DOHH2 (cell line): ENCODE measurements at regions not wholly inside any gene's neighbourhood (a gene's known extent, or its start where the extent isn't known, plus 50 kb on each side); places are given as distances from the start of the nearest gene placed in this dataset.

Source experiments
- H3F3A ChIP-seq: fragments of 200-600 bp; sonication (generic), shearing (Covaris generic); 2 replicates; pipeline ENCODE4 v1.6.0; 2016; ENCODE audit warnings: antibody characterized with exemption, mild to moderate bottlenecking; ENCODE audit not compliant: control insufficient read depth, insufficient read depth
- H3K27ac ChIP-seq: fragments of 200-600 bp; sonication (generic); 2 replicates; pipeline ENCODE4 v1.5.1; 2014; ENCODE audit warnings: low read depth, mild to moderate bottlenecking, low read length, moderate library complexity
- H3K27me3 ChIP-seq: fragments of 200-600 bp; sonication (generic); 2 replicates; pipeline ENCODE4 v1.6.1; 2014; ENCODE audit warnings: mild to moderate bottlenecking, low read length, mixed read lengths; ENCODE audit not compliant: control insufficient read depth
- H3K36me3 ChIP-seq: fragments of 200-600 bp; sonication (generic); 2 replicates; pipeline ENCODE4 v1.6.1; 2014; ENCODE audit warnings: mild to moderate bottlenecking, low read length, moderate library complexity, mixed read lengths; ENCODE audit not compliant: control insufficient read depth
- H3K4me1 ChIP-seq: fragments of 200-600 bp; sonication (generic); 2 replicates; pipeline ENCODE4 v1.6.1; 2014; ENCODE audit warnings: mild to moderate bottlenecking, low read length, mixed read lengths; ENCODE audit not compliant: control insufficient read depth
- H3K4me2 ChIP-seq: fragments of 200-600 bp; sonication (generic); 2 replicates; pipeline ENCODE4 v1.6.0; 2014; ENCODE audit warnings: mild to moderate bottlenecking, low read length, moderate library complexity
- H3K4me3 ChIP-seq: fragments of 200-600 bp; sonication (generic); 2 replicates; pipeline ENCODE4 v1.5.1; 2014; ENCODE audit warnings: mild to moderate bottlenecking, low read length, mixed read lengths
- H3K79me2 ChIP-seq: fragments of 200-600 bp; sonication (generic); 2 replicates; pipeline ENCODE4 v1.6.1; 2014; ENCODE audit warnings: mild to moderate bottlenecking, low read length, mixed read lengths; ENCODE audit not compliant: control insufficient read depth
- H3K9me2 ChIP-seq: fragments of 200-600 bp; sonication (generic); replicated peaks from 2 replicates; pipeline ENCODE4 v1.6.1; 2014; ENCODE audit warnings: mild to moderate bottlenecking, low read length, mixed read lengths; ENCODE audit not compliant: control insufficient read depth
- H3K9me3 ChIP-seq: fragments of 200-600 bp; sonication (generic); 2 replicates; pipeline ENCODE4 v1.6.1; 2014; ENCODE audit warnings: antibody characterized with exemption, low read length, mixed read lengths; ENCODE audit not compliant: control insufficient read depth, insufficient read depth
- H4K20me1 ChIP-seq: fragments of 200-600 bp; sonication (generic); 2 replicates; pipeline ENCODE4 v1.6.0; 2014; ENCODE audit warnings: low read depth, mild to moderate bottlenecking, antibody characterized with exemption, low read length, moderate library complexity; ENCODE audit not compliant: control insufficient read depth, insufficient read depth
- CTCF ChIP-seq: fragments of 200-600 bp; sonication (generic); IDR thresholded peaks from one replicate; pipeline ENCODE4 v1.5.1; 2014; ENCODE audit warnings: antibody characterized with exemption, mild to moderate bottlenecking, low read depth, low read length; ENCODE audit not compliant: poor library complexity, severe bottlenecking
- EZH2phosphoT487 ChIP-seq: fragments of 200-600 bp; sonication (generic); IDR thresholded peaks from 2 replicates; pipeline ENCODE4 v1.6.1; 2017; ENCODE audit warnings: borderline replicate concordance, mild to moderate bottlenecking, antibody characterized with exemption, low read length, moderate library complexity, mixed read lengths

- Histone ChIP-seq H3K36me3 (no peaks in the 10 kb centered on the region), H3K4me2 (no peak overlapping the region), H3K79me2 (no peaks in the 10 kb centered on the region), H3K4me3 (no peak overlapping the region), H3F3A (no peaks in the 10 kb centered on the region), H3K9me2 (no peaks in the 10 kb centered on the region), H4K20me1 (no peaks in the 10 kb centered on the region), H3K27me3 (no peaks in the 10 kb centered on the region), H3K4me1 (no peaks in the 10 kb centered on the region), H3K9me3 (no peaks in the 10 kb centered on the region), H3K27ac (no peak overlapping the region)
- TF ChIP-seq EZH2phosphoT487, result no peak
- TF ChIP-seq CTCF, result no peak
These were observed 255.8 kb upstream of the PUM3 start for GRCh38 chr9:3099646-3100045.

- Histone ChIP-seq H3K9me2 (no peaks in the 10 kb centered on the region), H3K27ac (no peak overlapping the region), H3F3A (no peaks in the 10 kb centered on the region), H3K79me2 (no peaks in the 10 kb centered on the region), H3K4me1 (no peaks in the 10 kb centered on the region), H3K4me2 (no peak overlapping the region), H3K27me3 (no peaks in the 10 kb centered on the region; the same call in 1 of the 2 replicates), H3K4me3 (no peak overlapping the region), H3K36me3 (no peaks in the 10 kb centered on the region), H4K20me1 (no peaks in the 10 kb centered on the region), H3K9me3 (no peaks in the 10 kb centered on the region)
- no peak for TF ChIP-seq CTCF
- no peak for TF ChIP-seq EZH2phosphoT487
These were observed 244.3 kb upstream of the PUM3 start for GRCh38 chr9:3088219-3088618.

- H3K36me3 ChIP-seq, result no peaks in the 10 kb centered on the region
- H3F3A ChIP-seq, result no peaks in the 10 kb centered on the region
- no peaks in the 10 kb centered on the region for H3K4me1 ChIP-seq
- no peaks in the 10 kb centered on the region for H3K79me2 ChIP-seq
- TF ChIP-seq EZH2phosphoT487 (no peak), CTCF (no peak)
- no peak overlapping the region for H3K4me2 ChIP-seq
- H4K20me1 ChIP-seq, result no peaks in the 10 kb centered on the region
- no peak overlapping the region for H3K4me3 ChIP-seq
- no peaks in the 10 kb centered on the region; the same call in 1 of the 2 replicates for H3K27me3 ChIP-seq
- no peaks in the 10 kb centered on the region for H3K9me3 ChIP-seq
- H3K27ac ChIP-seq, result no peak overlapping the region
- no peaks in the 10 kb centered on the region for H3K9me2 ChIP-seq
These were observed 243.8 kb upstream of the PUM3 start for GRCh38 chr9:3087697-3088096.

GRCh38 chr9:3080951-3081350 lies 237.1 kb upstream of the PUM3 start:
- no peak for TF ChIP-seq EZH2phosphoT487
- no peak for TF ChIP-seq CTCF
- no peaks in the 10 kb centered on the region for H3K79me2 ChIP-seq
- H3K4me1 ChIP-seq, result no peaks in the 10 kb centered on the region
- H3K9me3 ChIP-seq, result no peaks in the 10 kb centered on the region
- H3K4me3 ChIP-seq, result no peak overlapping the region
- H3K27me3 ChIP-seq, result no peaks in the 10 kb centered on the region; the same call in 1 of the 2 replicates
- H4K20me1 ChIP-seq, result no peaks in the 10 kb centered on the region
- H3K9me2 ChIP-seq, result no peaks in the 10 kb centered on the region
- no peaks in the 10 kb centered on the region for H3F3A ChIP-seq
- no peak overlapping the region for H3K4me2 ChIP-seq
- no peaks in the 10 kb centered on the region for H3K36me3 ChIP-seq
- no peak overlapping the region for H3K27ac ChIP-seq
